Stomach (tissue), 4 donors: ENCODE measurements at regions not wholly inside any gene's neighbourhood (a gene's known extent, or its start where the extent isn't known, plus 50 kb on each side); places are given as distances from the start of the nearest gene placed in this dataset.

Source experiments
- POLR2A ChIP-seq, 4 donors: fragments of 450-650 bp; IDR thresholded peaks; one replicate each; pipeline ENCODE4 v1.6.1; 2016; ENCODE audit warnings: antibody characterized with exemption in 4 of 4, control low read depth in 2 of 4, mild to moderate bottlenecking in 1 of 4, moderate library complexity in 1 of 4
- POLR2AphosphoS5 ChIP-seq, 3 donors: sonication (generic); formaldehyde crosslinking; IDR thresholded peaks; one replicate each; pipeline ENCODE4 v1.6.1; 2016; ENCODE audit warnings: antibody characterized with exemption in 3 of 3
- TF ChIP-seq, protein P1 (sequence below), 7 experiments: fragments of 450-650 bp in 4 of 7; fragments of 200-600 bp in 3 of 7; sonication (generic) in 3 of 7; IDR thresholded peaks; one replicate each; pipeline ENCODE4 v1.5.1; 2016 to 2019; ENCODE audit warnings: antibody characterized with exemption in 7 of 7, control low read depth in 2 of 7, mild to moderate bottlenecking in 1 of 7

DNA sequence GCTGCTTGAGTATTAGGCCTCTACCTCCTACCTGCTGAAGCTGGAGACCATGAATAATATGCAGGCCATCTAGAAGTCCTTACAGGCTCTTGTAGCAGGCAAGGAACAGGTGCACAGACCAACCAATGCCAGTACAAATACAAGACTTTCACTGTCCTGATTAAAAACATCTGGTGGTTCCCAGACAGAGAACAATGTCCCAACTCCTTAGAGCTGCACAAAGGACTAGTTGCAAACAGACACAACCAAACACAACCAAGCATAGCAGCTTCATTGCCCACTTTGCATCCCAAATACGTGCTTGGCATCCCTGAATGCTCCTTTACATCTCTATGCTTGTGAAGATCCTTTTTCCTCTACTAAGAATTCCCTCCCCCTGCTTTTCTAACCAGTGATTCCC is 98.1 kb upstream of the CXADR start:
- TF ChIP-seq, protein P1, sequence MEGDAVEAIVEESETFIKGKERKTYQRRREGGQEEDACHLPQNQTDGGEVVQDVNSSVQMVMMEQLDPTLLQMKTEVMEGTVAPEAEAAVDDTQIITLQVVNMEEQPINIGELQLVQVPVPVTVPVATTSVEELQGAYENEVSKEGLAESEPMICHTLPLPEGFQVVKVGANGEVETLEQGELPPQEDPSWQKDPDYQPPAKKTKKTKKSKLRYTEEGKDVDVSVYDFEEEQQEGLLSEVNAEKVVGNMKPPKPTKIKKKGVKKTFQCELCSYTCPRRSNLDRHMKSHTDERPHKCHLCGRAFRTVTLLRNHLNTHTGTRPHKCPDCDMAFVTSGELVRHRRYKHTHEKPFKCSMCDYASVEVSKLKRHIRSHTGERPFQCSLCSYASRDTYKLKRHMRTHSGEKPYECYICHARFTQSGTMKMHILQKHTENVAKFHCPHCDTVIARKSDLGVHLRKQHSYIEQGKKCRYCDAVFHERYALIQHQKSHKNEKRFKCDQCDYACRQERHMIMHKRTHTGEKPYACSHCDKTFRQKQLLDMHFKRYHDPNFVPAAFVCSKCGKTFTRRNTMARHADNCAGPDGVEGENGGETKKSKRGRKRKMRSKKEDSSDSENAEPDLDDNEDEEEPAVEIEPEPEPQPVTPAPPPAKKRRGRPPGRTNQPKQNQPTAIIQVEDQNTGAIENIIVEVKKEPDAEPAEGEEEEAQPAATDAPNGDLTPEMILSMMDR (IDR thresholded peaks at IDR 0.05): no peak
- no peak for TF ChIP-seq POLR2A (IDR thresholded peaks at IDR 0.05)
- no peak for TF ChIP-seq POLR2AphosphoS5 (IDR thresholded peaks at IDR 0.05)
